Coronary artery (tissue), 2 donors: ENCODE measurements at regions not wholly inside any gene's neighbourhood (a gene's known extent, or its start where the extent isn't known, plus 50 kb on each side); places are given as distances from the start of the nearest gene placed in this dataset.

Source experiments
- DNase-seq: peaks from one replicate; pipeline ENCODE4 v3.0.0-alpha.2; 2017; ENCODE audit warnings: low spot score
- H3K27ac ChIP-seq, 2 donors: fragments of 200-600 bp; sonication (generic); one replicate each; pipeline ENCODE4 v1.5.1; 2016 to 2019
- H3K4me3 ChIP-seq: fragments of 200-600 bp; sonication (generic); 2 replicates; pipeline ENCODE4 v1.5.1; 2016; ENCODE audit warnings: mild to moderate bottlenecking, moderate library complexity
- CTCF ChIP-seq: fragments of 200-600 bp; sonication (generic); IDR thresholded peaks from one replicate; pipeline ENCODE4 v1.5.1; 2019; ENCODE audit warnings: antibody characterized with exemption

DNA sequence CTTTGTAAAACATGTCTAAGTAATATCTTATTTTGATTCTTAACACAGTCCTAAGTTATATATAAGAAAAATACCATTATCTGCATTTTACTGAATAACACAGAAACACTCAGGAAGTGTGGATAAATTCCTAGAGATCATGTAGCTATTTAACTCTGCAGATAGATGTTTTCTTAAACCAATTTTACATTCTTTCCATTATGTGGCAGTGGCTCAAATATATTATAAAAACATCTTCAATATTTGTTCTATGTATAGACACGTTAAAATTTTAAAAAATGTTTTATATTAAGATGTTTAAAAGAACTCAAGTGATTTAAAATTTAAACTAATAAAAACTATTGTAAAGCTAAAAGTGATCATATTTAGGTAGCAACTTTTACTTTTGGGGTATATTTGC is 683.8 kb downstream of the DIPK2A start:
- DNase-seq, result no peak
- Histone ChIP-seq H3K4me3 (no peak overlapping the region), H3K27ac (no peak overlapping the region)
- TF ChIP-seq CTCF, result no peak

- no peak for DNase-seq
- no peak for TF ChIP-seq CTCF
- Histone ChIP-seq H3K27ac (no peak overlapping the region), H3K4me3 (no peak overlapping the region)
Observed at GRCh38 chr3:144660186-144660585, 688.6 kb downstream of the DIPK2A start.

DNA sequence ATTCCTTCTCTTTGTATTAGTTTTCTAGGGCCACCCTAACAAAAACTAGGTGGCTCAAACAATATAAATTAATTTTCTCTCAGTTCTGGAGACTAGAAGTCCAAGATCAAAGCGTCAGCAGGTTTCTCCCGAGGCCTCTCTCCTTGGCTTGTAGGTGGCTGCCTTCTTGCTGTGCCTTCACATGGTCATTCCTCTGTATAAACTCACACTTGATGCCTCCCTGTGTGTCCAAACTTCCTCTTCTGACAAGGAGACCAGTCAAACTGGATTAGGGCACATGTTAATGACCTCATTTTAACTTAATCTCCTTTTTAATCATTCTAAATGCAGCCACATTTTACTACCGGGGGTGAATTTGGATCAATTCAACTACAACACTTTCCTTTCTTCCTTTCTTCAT is 691.1 kb downstream of the DIPK2A start:
- Histone ChIP-seq H3K27ac (no peak overlapping the region), H3K4me3 (no peak overlapping the region)
- no peak for DNase-seq
- no peak for TF ChIP-seq CTCF

GRCh38 chr3:144663456-144664436 is 692.1 kb downstream of the DIPK2A start:
- DNase-seq, result no peak
- TF ChIP-seq CTCF, result no peak
- no peak overlapping the region for H3K27ac ChIP-seq

DNA sequence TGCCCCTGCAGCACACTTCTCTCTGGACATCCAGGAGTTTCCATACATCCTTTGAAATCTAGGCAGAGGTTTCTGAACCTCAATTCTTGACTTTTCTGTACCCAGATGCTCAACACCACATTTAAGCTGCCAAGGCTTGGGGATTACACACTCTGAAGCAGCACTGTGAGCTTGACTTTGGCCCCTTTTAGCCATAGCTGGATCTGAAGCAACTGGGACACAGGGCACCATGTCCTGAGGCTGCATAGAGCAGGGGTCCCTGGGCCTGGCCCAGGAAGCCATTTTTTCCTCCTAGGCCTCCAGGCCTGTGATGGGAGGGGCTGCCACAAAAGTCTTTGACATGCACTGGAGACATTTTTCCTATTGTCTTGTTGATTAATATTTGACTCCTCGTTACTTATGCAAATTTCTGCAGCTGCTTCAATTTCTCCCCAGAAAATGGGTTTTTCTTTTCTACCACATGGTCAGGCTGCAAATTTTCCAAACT is 694.0 kb downstream of the DIPK2A start:
- TF ChIP-seq CTCF, result no peak
- DNase-seq, result no peak
- Histone ChIP-seq H3K27ac (no peak overlapping the region), H3K4me3 (no peak overlapping the region)

More at GRCh38 chr3:144663456-144664436, 692.1 kb downstream of the DIPK2A start:
- no peak overlapping the region for H3K4me3 ChIP-seq

- no peak overlapping the region for H3K27ac ChIP-seq
- no peak for TF ChIP-seq CTCF
- H3K4me3 ChIP-seq, result no peak overlapping the region
- no peak for DNase-seq
Observed at GRCh38 chr3:144670571-144670970, 698.9 kb downstream of the DIPK2A start.

DNA sequence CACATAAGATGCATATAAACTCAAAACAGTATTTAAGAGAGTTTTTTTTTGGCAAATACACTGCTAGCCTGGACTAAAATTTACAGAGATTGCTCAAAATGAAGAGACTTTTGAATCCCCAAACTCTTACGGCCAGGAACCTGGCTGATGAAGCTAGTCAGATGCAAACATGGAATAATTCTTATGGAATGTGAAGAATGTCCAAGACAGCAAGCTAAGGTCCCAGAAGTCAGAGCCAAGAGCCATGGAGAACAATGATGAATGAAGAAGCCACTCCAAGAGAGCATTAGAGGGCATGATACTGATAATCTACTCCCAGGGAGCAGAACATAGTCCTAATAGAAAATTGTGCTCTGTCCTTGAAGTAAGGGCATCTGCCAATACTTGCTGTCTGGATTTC is 705.5 kb downstream of the DIPK2A start:
- H3K27ac ChIP-seq, result no peak overlapping the region
- no peak for TF ChIP-seq CTCF
- no peak for DNase-seq

More for the DNA sequence above, 705.5 kb downstream of the DIPK2A start:
- H3K4me3 ChIP-seq, result no peak overlapping the region
